Endothelial cell of umbilical vein (primary cell): ENCODE measurements at regions not wholly inside any gene's neighbourhood (a gene's known extent, or its start where the extent isn't known, plus 50 kb on each side); places are given as distances from the start of the nearest gene placed in this dataset.

Experiments used
- BruUV-seq: library from RNA; stranded (reverse); fragments of 400-500 nt; replicated peaks from 2 replicates; lab custom pipeline; 2021; lab: Mats Ljungman, UMichigan
- CTCF ChIA-PET: fragments of 300-600, 350-600 bp; sonication (Branson Sonifier 250); formaldehyde crosslinking; loops from one replicate; lab custom pipeline; 2021; ENCODE audit warnings: antibody characterized with exemption, inconsistent platforms; lab: Charles Lee
- POLR2A ChIA-PET: fragments of 300-600, 350-600 bp; sonication (Branson Sonifier 250); formaldehyde crosslinking; loops from one replicate; lab custom pipeline; 2021; ENCODE audit warnings: antibody characterized with exemption, inconsistent platforms; lab: Charles Lee
- DNase-seq: peaks from one replicate; pipeline ENCODE4 v3.0.0-alpha.2; 2011; ENCODE audit warnings: low read depth, low spot score
- FAIRE-seq: peaks from 2 replicates; lab custom pipeline; 2011; peaks lifted over from hg19 to GRCh38; lab: Jason Lieb, UNC
- H2AFZ ChIP-seq: 2 replicates; pipeline ENCODE4 v1.6.0; 2012; ENCODE audit warnings: low read depth, low read length, control low read depth, inconsistent platforms
- H3K27ac ChIP-seq: 2 replicates; pipeline ENCODE4 v1.5.1; 2011; ENCODE audit warnings: low read depth, mild to moderate bottlenecking, control low read depth, low read length, moderate library complexity; ENCODE audit not compliant: insufficient read depth
- H3K27me3 ChIP-seq, 2 experiments: 2 replicates each; pipeline versions ENCODE4 v1.6.0 to v1.6.1; 2011; ENCODE audit warnings: low read length in 2 of 2, mixed read lengths in 1 of 2; ENCODE audit not compliant: control insufficient read depth in 2 of 2, insufficient read depth in 2 of 2
- H3K36me3 ChIP-seq, 2 experiments: 2 replicates in 1 of 2; 3 replicates in 1 of 2; pipeline ENCODE4 v1.5.1; 2011; ENCODE audit warnings: low read length in 2 of 2, mild to moderate bottlenecking in 1 of 2, moderate library complexity in 1 of 2; ENCODE audit not compliant: control insufficient read depth in 2 of 2, insufficient read depth in 2 of 2; ENCODE audit errors: extremely low read depth in 1 of 2
- H3K4me1 ChIP-seq: 3 replicates; pipeline ENCODE4 v1.5.1; 2011; ENCODE audit warnings: mild to moderate bottlenecking, low read length; ENCODE audit not compliant: control insufficient read depth, insufficient read depth; ENCODE audit errors: extremely low read depth
- H3K4me2 ChIP-seq: 2 replicates; pipeline ENCODE4 v1.6.1; 2011; ENCODE audit warnings: low read length, control low read depth, mixed read lengths; ENCODE audit not compliant: insufficient read depth
- H3K4me3 ChIP-seq, 3 experiments: fragments of 200-600 bp in 1 of 3; sonication (generic), shearing (Covaris generic) in 1 of 3; replicated peaks in 1 of 3; 2 replicates each; pipeline ENCODE4 v1.5.1; 2011 to 2016; ENCODE audit warnings: control low read depth in 3 of 3, low read length in 3 of 3, mild to moderate bottlenecking in 2 of 3, inconsistent platforms in 1 of 3, low read depth in 1 of 3, moderate library complexity in 1 of 3; ENCODE audit not compliant: insufficient read depth in 1 of 3
- H3K79me2 ChIP-seq: 2 replicates; pipeline ENCODE4 v1.6.0; 2012; ENCODE audit warnings: low read length, inconsistent platforms; ENCODE audit not compliant: control insufficient read depth, insufficient read depth
- H3K9ac ChIP-seq: replicated peaks from 2 replicates; pipeline ENCODE3; 2011; ENCODE audit warnings: low read length, control low read depth; ENCODE audit not compliant: insufficient read depth; ENCODE audit errors: extremely low read depth
- H3K9me1 ChIP-seq: replicated peaks from 3 replicates; pipeline ENCODE4 v1.6.0; 2011; ENCODE audit warnings: mild to moderate bottlenecking, low read length; ENCODE audit not compliant: control insufficient read depth, insufficient read depth; ENCODE audit errors: extremely low read depth
- H3K9me3 ChIP-seq: replicated peaks from 2 replicates; pipeline ENCODE4 v1.5.1; 2012; ENCODE audit warnings: low read length, inconsistent platforms; ENCODE audit not compliant: control insufficient read depth, insufficient read depth
- H4K20me1 ChIP-seq: replicated peaks from 2 replicates; pipeline ENCODE3; 2011; ENCODE audit warnings: mild to moderate bottlenecking, low read length; ENCODE audit not compliant: control insufficient read depth, insufficient read depth; ENCODE audit errors: extremely low read depth
- EZH2 ChIP-seq: IDR thresholded peaks from 2 replicates; pipeline ENCODE4 v1.6.1; 2012; ENCODE audit warnings: borderline replicate concordance, low read depth, mild to moderate bottlenecking, moderate library complexity, low read length, inconsistent platforms; ENCODE audit not compliant: severe bottlenecking
- FOS ChIP-seq: IDR thresholded peaks from 2 replicates; pipeline ENCODE4 v1.6.1; 2011; ENCODE audit warnings: mild to moderate bottlenecking, low read length, moderate library complexity, borderline replicate concordance; ENCODE audit not compliant: insufficient read depth
- GATA2 ChIP-seq: IDR thresholded peaks from 2 replicates; pipeline ENCODE4 v1.7.0; 2011; ENCODE audit warnings: low read depth, mild to moderate bottlenecking, moderate library complexity, mixed read lengths, low read length; ENCODE audit not compliant: insufficient read length, insufficient read depth
- JUN ChIP-seq: IDR thresholded peaks from 2 replicates; pipeline ENCODE4 v1.6.1; 2011; ENCODE audit warnings: borderline replicate concordance, low read depth; ENCODE audit not compliant: insufficient read length, insufficient read depth
- MAX ChIP-seq: IDR thresholded peaks from 2 replicates; pipeline ENCODE4 v1.6.1; 2011; ENCODE audit not compliant: insufficient read depth, insufficient read length
- MYC ChIP-seq: IDR thresholded peaks from one replicate; pipeline ENCODE4 v1.6.1; 2011; ENCODE audit warnings: mild to moderate bottlenecking, low read depth, low read length
- POLR2A ChIP-seq: IDR thresholded peaks from 2 replicates; pipeline ENCODE4 v1.6.1; 2012; ENCODE audit warnings: low read depth, mild to moderate bottlenecking, control low read depth, low read length
- POLR2AphosphoS5 ChIP-seq: IDR thresholded peaks from 2 replicates; pipeline ENCODE4 v1.6.1; 2012; ENCODE audit warnings: low read depth, mild to moderate bottlenecking, control low read depth, low read length, moderate library complexity; ENCODE audit not compliant: insufficient read depth
- dilution Hi-C: fragments of 300-500 bp; cut with MboI; formaldehyde crosslinking; loops from one replicate; pipeline ENCODE4 v1.15.0; 2019; ENCODE audit warnings: low sequenced_read_pairs; ENCODE audit not compliant: extremely low pct_ligation_motif_present
- intact Hi-C: fragments of 100-400 bp; cut with micrococcal nuclease; formaldehyde crosslinking; loops from one replicate; pipeline ENCODE4 v1.10.0; 2022
- TF ChIP-seq, protein P1 (sequence below), 2 donors: IDR thresholded peaks; 1 replicate in 1 of 2; 2 replicates in 1 of 2; pipeline ENCODE4 v1.5.1; 2011; ENCODE audit warnings: low read length in 2 of 2, mild to moderate bottlenecking in 2 of 2, moderate library complexity in 2 of 2, control low read depth in 1 of 2, inconsistent platforms in 1 of 2, low read depth in 1 of 2; ENCODE audit not compliant: insufficient read depth in 1 of 2; ENCODE audit errors: extremely low read depth in 1 of 2

DNA sequence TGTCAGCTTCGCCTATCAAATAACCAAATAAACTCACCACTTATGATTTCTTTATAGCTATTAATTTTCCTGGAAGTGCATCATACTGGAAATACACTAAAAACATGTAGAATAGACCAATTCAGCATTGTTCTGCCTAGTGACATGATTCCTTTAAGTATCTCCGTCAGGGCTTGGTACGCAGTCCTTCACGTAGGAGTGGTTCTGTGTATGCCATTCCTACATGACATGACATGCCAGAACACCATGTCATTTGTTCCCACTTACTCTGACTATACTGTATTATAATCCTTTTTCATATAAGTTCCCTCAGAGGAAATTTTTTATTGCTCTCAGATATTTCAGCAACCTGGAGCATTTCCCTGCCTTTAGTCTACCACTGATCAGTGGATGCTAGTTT lies 230.7 kb upstream of the EPHA3 start:
- no peak overlapping the region for H3K9ac ChIP-seq
- no peak overlapping the region for H3K4me3 ChIP-seq
- ChIA-PET CTCF (no interaction called here), POLR2A (no interaction called here)
- DNase-seq, result no peak
- no TSS peak for BruUV-seq
- no peak overlapping the region for H2AFZ ChIP-seq
- peaks cover 4% of the 10 kb centered on the region for H3K9me3 ChIP-seq
- TF ChIP-seq GATA2 (no peak), MYC (no peak), EZH2 (no peak), JUN (no peak), POLR2AphosphoS5 (no peak), FOS (no peak), POLR2A (no peak), MAX (no peak)
- TF ChIP-seq, protein P1, sequence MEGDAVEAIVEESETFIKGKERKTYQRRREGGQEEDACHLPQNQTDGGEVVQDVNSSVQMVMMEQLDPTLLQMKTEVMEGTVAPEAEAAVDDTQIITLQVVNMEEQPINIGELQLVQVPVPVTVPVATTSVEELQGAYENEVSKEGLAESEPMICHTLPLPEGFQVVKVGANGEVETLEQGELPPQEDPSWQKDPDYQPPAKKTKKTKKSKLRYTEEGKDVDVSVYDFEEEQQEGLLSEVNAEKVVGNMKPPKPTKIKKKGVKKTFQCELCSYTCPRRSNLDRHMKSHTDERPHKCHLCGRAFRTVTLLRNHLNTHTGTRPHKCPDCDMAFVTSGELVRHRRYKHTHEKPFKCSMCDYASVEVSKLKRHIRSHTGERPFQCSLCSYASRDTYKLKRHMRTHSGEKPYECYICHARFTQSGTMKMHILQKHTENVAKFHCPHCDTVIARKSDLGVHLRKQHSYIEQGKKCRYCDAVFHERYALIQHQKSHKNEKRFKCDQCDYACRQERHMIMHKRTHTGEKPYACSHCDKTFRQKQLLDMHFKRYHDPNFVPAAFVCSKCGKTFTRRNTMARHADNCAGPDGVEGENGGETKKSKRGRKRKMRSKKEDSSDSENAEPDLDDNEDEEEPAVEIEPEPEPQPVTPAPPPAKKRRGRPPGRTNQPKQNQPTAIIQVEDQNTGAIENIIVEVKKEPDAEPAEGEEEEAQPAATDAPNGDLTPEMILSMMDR (IDR thresholded peaks at IDR 0.05; ENCODE audit: extremely low read depth in 1 of 2, insufficient read depth in 1 of 2, low read depth in 1 of 2, low read length in 2 of 2), result no peak
- dilution Hi-C loops (no loop called here), intact Hi-C loops (no loop called here)
- H3K9me1 ChIP-seq, result no peaks in the 10 kb centered on the region
- FAIRE-seq, result no peak
- H3K4me1 ChIP-seq, result no peaks in the 10 kb centered on the region
- H3K27ac ChIP-seq, result no peak overlapping the region
- no peaks in the 10 kb centered on the region for H3K79me2 ChIP-seq
- H4K20me1 ChIP-seq, result no peaks in the 10 kb centered on the region
- no peak overlapping the region for H3K4me2 ChIP-seq
- H3K27me3 ChIP-seq, result no peaks in the 10 kb centered on the region
- H3K36me3 ChIP-seq, result no peaks in the 10 kb centered on the region
